Nephron progenitor cell (in vitro differentiated cells): ENCODE measurements at regions not wholly inside any gene's neighbourhood (a gene's known extent, or its start where the extent isn't known, plus 50 kb on each side); places are given as distances from the start of the nearest gene placed in this dataset.

ENCODE experiments used
- DNase-seq: peaks from one replicate; pipeline ENCODE4 v3.0.0; 2021
- H3K27ac Mint-ChIP-seq: 2 replicates; pipeline ENCODE4 v1.8.0; 2021; ENCODE audit warnings: mild to moderate bottlenecking, moderate library complexity, mixed read lengths
- H3K27me3 Mint-ChIP-seq: 2 replicates; pipeline ENCODE4 v1.8.0; 2021; ENCODE audit warnings: mild to moderate bottlenecking, low read depth, mixed read lengths; ENCODE audit not compliant: poor library complexity
- H3K36me3 Mint-ChIP-seq: 2 replicates; pipeline ENCODE4 v1.8.0; 2021; ENCODE audit warnings: low read depth, mixed read lengths
- H3K4me1 Mint-ChIP-seq: 2 replicates; pipeline ENCODE4 v1.8.0; 2021; ENCODE audit warnings: mixed read lengths
- H3K4me3 Mint-ChIP-seq: 2 replicates; pipeline ENCODE4 v1.8.0; 2021; ENCODE audit warnings: mild to moderate bottlenecking, moderate library complexity, mixed read lengths
- H3K9me3 Mint-ChIP-seq: 2 replicates; pipeline ENCODE4 v1.8.0; 2021; ENCODE audit warnings: mild to moderate bottlenecking, moderate library complexity, mixed read lengths
- TF ChIP-seq, protein P1 (sequence below): fragments of 200-600 bp; sonication (generic); IDR thresholded peaks from 2 replicates; pipeline ENCODE4 v1.5.0; 2021; ENCODE audit warnings: antibody characterized with exemption

DNA sequence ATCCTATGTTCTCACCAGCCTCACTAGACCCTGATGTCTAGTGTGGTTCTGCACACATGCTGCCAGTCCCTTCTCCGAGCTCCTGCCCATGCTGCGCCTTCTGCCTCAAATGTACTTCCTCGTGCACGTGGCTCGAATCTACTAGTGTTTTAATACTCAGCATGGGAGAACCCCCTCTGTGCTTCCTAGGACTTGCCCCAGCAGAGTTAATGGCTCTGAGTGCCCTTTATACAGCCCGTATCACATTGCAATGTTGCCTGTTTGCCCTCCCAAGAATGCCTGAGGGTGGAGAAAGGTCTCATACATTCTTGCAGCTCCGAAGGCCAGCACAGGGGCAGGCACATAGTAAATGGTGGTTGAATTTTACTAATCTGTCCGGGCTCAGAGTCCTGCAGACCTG is 190.8 kb upstream of the NLRP1 start:
- no peak overlapping the region for H3K4me3 Mint-ChIP-seq
- TF ChIP-seq, protein P1, sequence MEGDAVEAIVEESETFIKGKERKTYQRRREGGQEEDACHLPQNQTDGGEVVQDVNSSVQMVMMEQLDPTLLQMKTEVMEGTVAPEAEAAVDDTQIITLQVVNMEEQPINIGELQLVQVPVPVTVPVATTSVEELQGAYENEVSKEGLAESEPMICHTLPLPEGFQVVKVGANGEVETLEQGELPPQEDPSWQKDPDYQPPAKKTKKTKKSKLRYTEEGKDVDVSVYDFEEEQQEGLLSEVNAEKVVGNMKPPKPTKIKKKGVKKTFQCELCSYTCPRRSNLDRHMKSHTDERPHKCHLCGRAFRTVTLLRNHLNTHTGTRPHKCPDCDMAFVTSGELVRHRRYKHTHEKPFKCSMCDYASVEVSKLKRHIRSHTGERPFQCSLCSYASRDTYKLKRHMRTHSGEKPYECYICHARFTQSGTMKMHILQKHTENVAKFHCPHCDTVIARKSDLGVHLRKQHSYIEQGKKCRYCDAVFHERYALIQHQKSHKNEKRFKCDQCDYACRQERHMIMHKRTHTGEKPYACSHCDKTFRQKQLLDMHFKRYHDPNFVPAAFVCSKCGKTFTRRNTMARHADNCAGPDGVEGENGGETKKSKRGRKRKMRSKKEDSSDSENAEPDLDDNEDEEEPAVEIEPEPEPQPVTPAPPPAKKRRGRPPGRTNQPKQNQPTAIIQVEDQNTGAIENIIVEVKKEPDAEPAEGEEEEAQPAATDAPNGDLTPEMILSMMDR, result no peak
- peak overlapping the region; percentile 25 for H3K27ac Mint-ChIP-seq
- H3K36me3 Mint-ChIP-seq, result no peaks in the 10 kb centered on the region
- DNase-seq, result no peak
- peaks cover 50% of the 10 kb centered on the region for H3K4me1 Mint-ChIP-seq
- no peaks in the 10 kb centered on the region for H3K9me3 Mint-ChIP-seq
- H3K27me3 Mint-ChIP-seq, result peaks cover 31% of the 10 kb centered on the region

DNA sequence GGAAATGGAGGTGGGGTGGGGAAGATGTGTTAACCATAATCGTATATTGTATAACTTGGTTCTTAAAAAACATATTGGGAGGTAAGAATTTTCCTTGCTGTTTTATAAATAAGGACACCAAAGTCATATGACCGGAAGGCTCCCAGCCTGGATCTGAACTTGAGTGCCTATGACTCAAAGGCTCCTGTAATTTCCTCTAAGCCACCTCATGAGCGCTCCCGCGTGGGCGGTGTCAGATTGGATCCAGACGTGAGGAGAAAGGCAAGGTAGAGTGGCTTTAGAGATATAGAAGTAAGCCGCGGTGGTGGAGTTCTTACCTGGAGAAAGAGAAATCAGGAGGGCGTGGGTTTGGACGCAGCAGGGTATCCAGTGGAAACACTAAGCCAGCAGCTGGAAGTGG is 196.2 kb upstream of the NLRP1 start:
- TF ChIP-seq, protein P1, result no peak
- Mint-ChIP-seq H3K9me3 (peaks cover 18% of the 10 kb centered on the region), H3K4me3 (no peak overlapping the region), H3K4me1 (peaks cover 44% of the 10 kb centered on the region), H3K36me3 (no peaks in the 10 kb centered on the region), H3K27ac (no peak overlapping the region), H3K27me3 (peaks cover 24% of the 10 kb centered on the region)
- no peak for DNase-seq

DNA sequence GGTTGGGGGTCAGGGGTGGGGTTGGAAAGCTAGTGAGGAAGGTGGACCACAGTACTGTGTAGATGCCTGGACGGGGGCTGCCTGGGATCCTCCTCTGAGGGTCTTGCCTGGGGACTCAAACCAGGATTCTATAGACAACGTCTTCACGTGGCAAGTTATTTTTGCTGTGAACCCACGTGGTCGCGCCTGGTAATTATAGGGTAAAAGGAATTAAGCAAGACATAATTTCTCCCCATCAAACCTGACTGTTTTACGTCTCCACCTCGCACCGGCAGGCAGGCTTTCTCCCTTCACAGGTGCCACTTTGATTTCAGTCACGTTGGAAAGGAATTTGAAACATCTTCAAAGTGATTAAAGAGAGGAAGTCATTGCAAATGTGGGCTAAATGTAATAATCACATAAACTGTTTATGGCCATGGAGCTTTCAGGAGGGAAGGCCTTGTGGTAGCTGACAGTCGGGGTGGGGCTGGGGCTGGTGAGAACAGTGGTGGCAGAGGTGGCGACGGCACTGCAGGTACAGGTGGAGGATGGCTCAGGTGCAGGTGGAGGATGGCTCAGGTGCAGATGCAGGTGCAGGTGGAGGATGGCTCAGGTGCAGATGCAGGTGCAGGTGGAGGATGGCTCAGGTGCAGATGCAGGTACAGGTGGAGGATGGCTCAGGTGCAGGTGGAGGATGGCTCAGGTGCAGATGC is 197.1 kb upstream of the NLRP1 start:
- Mint-ChIP-seq H3K9me3 (peaks cover 18% of the 10 kb centered on the region), H3K4me3 (no peak overlapping the region), H3K36me3 (no peaks in the 10 kb centered on the region), H3K27ac (no peak overlapping the region), H3K4me1 (peaks cover 47% of the 10 kb centered on the region), H3K27me3 (peaks cover 24% of the 10 kb centered on the region)
- no peak for DNase-seq
- TF ChIP-seq, protein P1, result no peak

DNA sequence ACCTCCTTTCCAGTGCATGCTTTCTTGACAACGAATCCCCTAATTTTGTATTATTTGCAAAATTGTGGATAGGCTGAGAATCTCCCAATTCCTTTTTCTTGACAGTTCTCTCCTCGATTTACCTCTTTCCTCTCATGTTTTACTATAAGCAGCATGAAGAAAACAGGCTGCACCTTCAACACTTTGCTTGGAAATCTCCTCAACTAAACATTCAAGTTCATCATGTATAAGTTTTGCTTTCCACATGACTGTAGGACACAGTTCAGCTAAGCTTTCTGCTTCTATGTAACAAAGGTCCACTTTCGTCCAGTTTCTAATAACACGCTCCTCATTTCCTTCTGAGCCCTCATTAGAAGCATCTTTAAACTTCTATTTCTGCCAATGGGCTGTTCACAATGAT is 199.0 kb upstream of the NLRP1 start:
- Mint-ChIP-seq H3K4me3 (no peak overlapping the region), H3K27me3 (peaks cover 22% of the 10 kb centered on the region)
- DNase-seq, result no peak

DNA sequence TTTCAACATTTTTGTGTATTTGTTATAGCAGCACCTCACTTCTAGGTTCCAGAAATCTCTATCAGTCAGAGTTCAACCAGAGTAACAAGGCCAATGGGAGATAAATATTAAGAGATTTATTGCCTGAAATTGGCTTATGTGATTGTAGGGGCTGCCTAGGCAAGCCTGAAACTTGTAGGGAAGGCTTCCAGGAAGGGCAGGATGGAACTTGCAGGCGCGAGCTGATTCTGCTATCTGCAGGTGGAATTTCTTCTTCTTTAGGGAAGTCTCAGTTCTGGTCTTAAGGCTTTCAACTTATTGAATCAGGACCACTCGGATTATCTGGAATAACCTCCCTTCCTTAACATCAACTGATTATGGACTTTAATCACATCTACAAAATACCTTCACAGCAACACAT is 199.5 kb upstream of the NLRP1 start:
- Mint-ChIP-seq H3K27me3 (peaks cover 24% of the 10 kb centered on the region), H3K4me3 (no peak overlapping the region), H3K4me1 (peaks cover 51% of the 10 kb centered on the region), H3K36me3 (no peaks in the 10 kb centered on the region), H3K9me3 (peaks cover 18% of the 10 kb centered on the region), H3K27ac (no peak overlapping the region)
- no peak for DNase-seq
- TF ChIP-seq, protein P1, result no peak

More for the DNA sequence above, 199.0 kb upstream of the NLRP1 start:
- H3K9me3 Mint-ChIP-seq, result peaks cover 18% of the 10 kb centered on the region
- no peaks in the 10 kb centered on the region for H3K36me3 Mint-ChIP-seq
- H3K4me1 Mint-ChIP-seq, result peaks cover 51% of the 10 kb centered on the region
- no peak overlapping the region for H3K27ac Mint-ChIP-seq
- TF ChIP-seq, protein P1, result no peak

DNA sequence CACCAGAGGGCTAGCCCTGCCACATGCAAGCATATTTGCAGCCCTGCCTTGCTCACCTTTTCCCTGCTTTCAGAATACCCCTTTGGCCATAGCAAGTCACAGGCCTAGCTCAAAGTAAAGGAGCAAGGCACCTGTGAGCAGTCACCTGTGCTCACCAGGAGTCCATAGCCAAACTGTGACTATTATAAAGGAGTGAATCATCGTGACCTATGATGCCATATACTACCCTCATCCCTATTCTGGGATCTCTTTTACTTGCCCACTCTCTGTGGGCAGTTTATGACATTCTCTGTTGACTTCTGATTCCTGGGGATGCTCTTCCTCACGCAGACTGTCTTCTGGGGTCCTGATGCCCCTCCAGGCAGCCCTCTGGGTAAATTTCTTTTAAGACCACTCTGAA is 200.5 kb upstream of the NLRP1 start:
- peaks cover 22% of the 10 kb centered on the region for H3K27me3 Mint-ChIP-seq
- H3K4me3 Mint-ChIP-seq, result peak overlapping the region; percentile 44
- TF ChIP-seq, protein P1, result no peak
- peak overlapping the region; percentile 88 for H3K27ac Mint-ChIP-seq
- peaks cover 55% of the 10 kb centered on the region for H3K4me1 Mint-ChIP-seq
- no peaks in the 10 kb centered on the region for H3K36me3 Mint-ChIP-seq
- no peak for DNase-seq
- peaks cover 18% of the 10 kb centered on the region for H3K9me3 Mint-ChIP-seq
